SK-N-SH treated with all-trans-retinoic acid at 6 μM for 48 hours (cell line): ENCODE measurements at regions not wholly inside any gene's neighbourhood (a gene's known extent, or its start where the extent isn't known, plus 50 kb on each side); places are given as distances from the start of the nearest gene placed in this dataset.

Experiments
- ATAC-seq: fragments of 200-7000 bp; cut with Tn5 transposase; 3 replicates; pipeline ENCODE4 v1.9.1; 2020; ENCODE audit warnings: mild to moderate bottlenecking, moderate library complexity
- ARNTL ChIP-seq: fragments of 450-650 bp; formaldehyde crosslinking; IDR thresholded peaks from 2 replicates; pipeline ENCODE4 v1.5.0; 2020; ENCODE audit warnings: low read depth, mild to moderate bottlenecking, moderate library complexity, borderline replicate concordance
- BACH2 ChIP-seq: fragments of 250-450 bp; sonication (Bioruptor Pico); IDR thresholded peaks from 2 replicates; pipeline ENCODE4 v1.9.0; 2021; ENCODE audit warnings: mild to moderate bottlenecking, borderline replicate concordance
- CSDC2 ChIP-seq: fragments of 250-450 bp; sonication (Bioruptor Pico); IDR thresholded peaks from 2 replicates; pipeline ENCODE4 v1.5.0; 2020; ENCODE audit warnings: mild to moderate bottlenecking, moderate library complexity
- ESRRG ChIP-seq: fragments of 250-450 bp; sonication (Bioruptor Pico); IDR thresholded peaks from 2 replicates; pipeline ENCODE4 v1.6.1; 2021; ENCODE audit warnings: mild to moderate bottlenecking
- GLIS3 ChIP-seq: fragments of 250-450 bp; sonication (Bioruptor Pico); IDR thresholded peaks from 2 replicates; pipeline ENCODE4 v1.5.0; 2020; ENCODE audit warnings: mild to moderate bottlenecking, moderate library complexity
- ISL1 ChIP-seq: fragments of 250-450 bp; sonication (Bioruptor Pico); IDR thresholded peaks from 2 replicates; pipeline ENCODE4 v2.1.2; 2022; ENCODE audit warnings: mild to moderate bottlenecking, moderate library complexity
- OSR1 ChIP-seq: fragments of 250-450 bp; sonication (Bioruptor Pico); IDR thresholded peaks from 2 replicates; pipeline ENCODE4 v1.8.0; 2022; ENCODE audit warnings: moderate library complexity, mild to moderate bottlenecking, inconsistent platforms
- PPARA ChIP-seq: fragments of 250-450 bp; sonication (Bioruptor Pico); IDR thresholded peaks from 2 replicates; pipeline ENCODE4 v1.5.0; 2020; ENCODE audit warnings: mild to moderate bottlenecking, borderline replicate concordance
- RARB ChIP-seq: fragments of 250-450 bp; sonication (Bioruptor Pico); IDR thresholded peaks from 2 replicates; pipeline ENCODE4 v1.8.0; 2021; ENCODE audit warnings: mild to moderate bottlenecking, moderate library complexity
- SNAI2 ChIP-seq: fragments of 250-450 bp; sonication (Bioruptor Pico); IDR thresholded peaks from 2 replicates; pipeline ENCODE4 v1.5.0; 2020; ENCODE audit warnings: mild to moderate bottlenecking, moderate library complexity
- TCF4 ChIP-seq: fragments of 250-450 bp; sonication (Bioruptor Pico); IDR thresholded peaks from 2 replicates; pipeline ENCODE4 v1.8.0; 2021; ENCODE audit warnings: mild to moderate bottlenecking, moderate library complexity, borderline replicate concordance
- TOX ChIP-seq: fragments of 250-450 bp; sonication (Bioruptor Pico); IDR thresholded peaks from 2 replicates; pipeline ENCODE4 v1.8.0; 2021; ENCODE audit warnings: mild to moderate bottlenecking, moderate library complexity, borderline replicate concordance
- ZC3H10 ChIP-seq: fragments of 250-450 bp; sonication (Bioruptor Pico); IDR thresholded peaks from 2 replicates; pipeline ENCODE4 v1.5.1; 2021; ENCODE audit warnings: mild to moderate bottlenecking, moderate library complexity
- ZFP3 ChIP-seq: fragments of 250-450 bp; sonication (Bioruptor Pico); IDR thresholded peaks from 2 replicates; pipeline ENCODE4 v1.5.0; 2020; ENCODE audit warnings: mild to moderate bottlenecking, moderate library complexity
- ZFP30 ChIP-seq: fragments of 450-650 bp; formaldehyde crosslinking; IDR thresholded peaks from 2 replicates; pipeline ENCODE4 v1.5.0; 2022; ENCODE audit warnings: mild to moderate bottlenecking, moderate library complexity
- ZNF565 ChIP-seq: fragments of 450-650 bp; formaldehyde crosslinking; conservative IDR thresholded peaks from 2 replicates; pipeline ENCODE4 v1.5.0; 2020; ENCODE audit warnings: low read depth, mild to moderate bottlenecking, moderate library complexity
- ZNF70 ChIP-seq: fragments of 450-650 bp; formaldehyde crosslinking; IDR thresholded peaks from 2 replicates; pipeline ENCODE4 v1.5.0; 2020; ENCODE audit warnings: mild to moderate bottlenecking, moderate library complexity
- ZNF8 ChIP-seq: fragments of 450-650 bp; formaldehyde crosslinking; IDR thresholded peaks from 2 replicates; pipeline ENCODE4 v1.5.0; 2020; ENCODE audit warnings: mild to moderate bottlenecking, moderate library complexity
- TF ChIP-seq, protein P1 (sequence below): fragments of 250-450 bp; sonication (Bioruptor Pico); IDR thresholded peaks from 2 replicates; pipeline ENCODE4 v1.8.0; 2020; ENCODE audit warnings: mild to moderate bottlenecking, moderate library complexity, borderline replicate concordance
- TF ChIP-seq, protein P2 (sequence below): fragments of 250-450 bp; sonication (Bioruptor Pico); IDR thresholded peaks from 2 replicates; pipeline ENCODE4 v1.8.0; 2021; ENCODE audit warnings: low read depth, mild to moderate bottlenecking, moderate library complexity, borderline replicate concordance
- TF ChIP-seq, protein P3 (sequence below): fragments of 250-450 bp; sonication (Bioruptor Pico); IDR thresholded peaks from 2 replicates; pipeline ENCODE4 v1.5.1; 2021; ENCODE audit warnings: mild to moderate bottlenecking, moderate library complexity
- TF ChIP-seq, protein P4 (sequence below): fragments of 250-450 bp; sonication (Bioruptor Pico); IDR thresholded peaks from 2 replicates; pipeline ENCODE4 v1.5.0; 2020; ENCODE audit warnings: mild to moderate bottlenecking, moderate library complexity

DNA sequence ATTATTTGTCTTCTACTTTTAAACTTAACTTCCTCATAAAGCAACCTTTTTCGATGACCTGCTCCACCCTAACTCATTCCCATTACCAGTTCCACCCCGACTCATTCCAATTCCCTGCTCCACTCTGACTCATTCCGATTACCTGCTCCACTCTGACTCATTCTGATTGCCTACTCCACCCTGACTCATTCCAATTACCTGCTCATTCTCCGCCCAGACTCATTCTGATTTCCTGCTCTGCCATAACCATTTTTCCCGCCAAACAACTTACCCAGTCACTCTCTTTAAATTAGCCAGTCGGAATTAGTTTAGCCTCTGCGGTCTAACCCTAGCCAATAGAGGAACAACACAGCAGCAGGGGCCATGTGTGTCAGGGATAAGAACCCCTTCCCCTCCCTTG lies 249.1 kb downstream of the DPY19L2 start:
- no peak for ATAC-seq
- TF ChIP-seq, protein P1, sequence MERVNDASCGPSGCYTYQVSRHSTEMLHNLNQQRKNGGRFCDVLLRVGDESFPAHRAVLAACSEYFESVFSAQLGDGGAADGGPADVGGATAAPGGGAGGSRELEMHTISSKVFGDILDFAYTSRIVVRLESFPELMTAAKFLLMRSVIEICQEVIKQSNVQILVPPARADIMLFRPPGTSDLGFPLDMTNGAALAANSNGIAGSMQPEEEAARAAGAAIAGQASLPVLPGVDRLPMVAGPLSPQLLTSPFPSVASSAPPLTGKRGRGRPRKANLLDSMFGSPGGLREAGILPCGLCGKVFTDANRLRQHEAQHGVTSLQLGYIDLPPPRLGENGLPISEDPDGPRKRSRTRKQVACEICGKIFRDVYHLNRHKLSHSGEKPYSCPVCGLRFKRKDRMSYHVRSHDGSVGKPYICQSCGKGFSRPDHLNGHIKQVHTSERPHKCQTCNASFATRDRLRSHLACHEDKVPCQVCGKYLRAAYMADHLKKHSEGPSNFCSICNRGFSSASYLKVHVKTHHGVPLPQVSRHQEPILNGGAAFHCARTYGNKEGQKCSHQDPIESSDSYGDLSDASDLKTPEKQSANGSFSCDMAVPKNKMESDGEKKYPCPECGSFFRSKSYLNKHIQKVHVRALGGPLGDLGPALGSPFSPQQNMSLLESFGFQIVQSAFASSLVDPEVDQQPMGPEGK (CRISPR knock-in tag): no peak
- no peak for TF ChIP-seq ARNTL (CRISPR knock-in tag)
- TF ChIP-seq, protein P2, sequence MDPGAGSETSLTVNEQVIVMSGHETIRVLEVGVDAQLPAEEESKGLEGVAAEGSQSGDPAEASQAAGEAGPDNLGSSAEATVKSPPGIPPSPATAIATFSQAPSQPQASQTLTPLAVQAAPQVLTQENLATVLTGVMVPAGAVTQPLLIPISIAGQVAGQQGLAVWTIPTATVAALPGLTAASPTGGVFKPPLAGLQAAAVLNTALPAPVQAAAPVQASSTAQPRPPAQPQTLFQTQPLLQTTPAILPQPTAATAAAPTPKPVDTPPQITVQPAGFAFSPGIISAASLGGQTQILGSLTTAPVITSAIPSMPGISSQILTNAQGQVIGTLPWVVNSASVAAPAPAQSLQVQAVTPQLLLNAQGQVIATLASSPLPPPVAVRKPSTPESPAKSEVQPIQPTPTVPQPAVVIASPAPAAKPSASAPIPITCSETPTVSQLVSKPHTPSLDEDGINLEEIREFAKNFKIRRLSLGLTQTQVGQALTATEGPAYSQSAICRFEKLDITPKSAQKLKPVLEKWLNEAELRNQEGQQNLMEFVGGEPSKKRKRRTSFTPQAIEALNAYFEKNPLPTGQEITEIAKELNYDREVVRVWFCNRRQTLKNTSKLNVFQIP (CRISPR knock-in tag): no peak
- no peak for TF ChIP-seq GLIS3 (CRISPR knock-in tag)
- no peak for TF ChIP-seq OSR1 (CRISPR knock-in tag)
- TF ChIP-seq, protein P3, sequence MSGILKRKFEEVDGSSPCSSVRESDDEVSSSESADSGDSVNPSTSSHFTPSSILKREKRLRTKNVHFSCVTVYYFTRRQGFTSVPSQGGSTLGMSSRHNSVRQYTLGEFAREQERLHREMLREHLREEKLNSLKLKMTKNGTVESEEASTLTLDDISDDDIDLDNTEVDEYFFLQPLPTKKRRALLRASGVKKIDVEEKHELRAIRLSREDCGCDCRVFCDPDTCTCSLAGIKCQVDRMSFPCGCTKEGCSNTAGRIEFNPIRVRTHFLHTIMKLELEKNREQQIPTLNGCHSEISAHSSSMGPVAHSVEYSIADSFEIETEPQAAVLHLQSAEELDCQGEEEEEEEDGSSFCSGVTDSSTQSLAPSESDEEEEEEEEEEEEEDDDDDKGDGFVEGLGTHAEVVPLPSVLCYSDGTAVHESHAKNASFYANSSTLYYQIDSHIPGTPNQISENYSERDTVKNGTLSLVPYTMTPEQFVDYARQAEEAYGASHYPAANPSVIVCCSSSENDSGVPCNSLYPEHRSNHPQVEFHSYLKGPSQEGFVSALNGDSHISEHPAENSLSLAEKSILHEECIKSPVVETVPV (CRISPR knock-in tag): no peak
- TF ChIP-seq TOX: no peak
- no peak for TF ChIP-seq ZFP30

DNA sequence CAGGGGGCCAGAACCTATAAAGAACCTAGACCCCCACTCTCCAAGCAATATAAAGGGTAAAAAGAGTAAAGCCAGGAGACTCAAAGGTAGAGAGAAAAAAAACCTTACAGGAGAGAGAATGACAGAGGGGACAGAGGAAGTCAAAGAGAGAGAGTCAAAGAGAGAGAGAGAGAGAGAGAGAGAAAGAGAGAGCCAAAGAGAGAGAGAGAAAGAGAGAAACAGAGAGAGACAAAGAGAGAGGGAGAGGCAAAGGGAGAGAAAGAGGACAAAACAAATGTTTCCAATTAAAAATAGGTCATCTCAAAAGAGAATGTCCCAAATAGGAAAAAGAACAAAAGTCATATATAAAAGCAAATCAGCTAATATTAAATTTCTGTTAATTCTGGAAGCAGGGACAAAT lies 251.5 kb downstream of the DPY19L2 start:
- no peak for ATAC-seq
- TF ChIP-seq OSR1 (CRISPR knock-in tag): no peak
- TF ChIP-seq TOX: no peak
- no peak for TF ChIP-seq ARNTL (CRISPR knock-in tag)
- TF ChIP-seq SNAI2: no peak
- no peak for TF ChIP-seq CSDC2 (CRISPR knock-in tag)
- TF ChIP-seq, protein P3 (CRISPR knock-in tag): no peak

DNA sequence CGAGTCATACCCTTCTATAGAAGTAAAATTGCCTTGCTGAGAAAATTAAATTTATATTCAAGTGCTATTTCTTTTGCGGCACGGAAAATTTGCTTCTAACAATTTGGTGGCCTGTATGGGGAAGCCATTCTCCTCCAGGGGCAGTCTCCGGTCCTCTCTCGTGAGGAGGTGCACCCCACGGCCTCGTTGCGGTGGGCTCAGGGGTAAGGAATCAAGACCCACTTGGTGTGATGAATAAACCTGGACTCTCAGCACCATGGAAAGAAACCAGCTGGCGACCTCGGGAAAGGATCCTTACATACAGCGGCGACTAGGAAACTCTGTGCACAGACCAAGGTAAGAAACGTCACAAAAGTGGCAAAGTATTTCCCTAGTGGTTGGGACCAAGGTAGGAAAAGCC lies 252.9 kb downstream of the DPY19L2 start:
- TF ChIP-seq ZNF8 (CRISPR knock-in tag) (no peak), BACH2 (CRISPR knock-in tag) (no peak), ARNTL (CRISPR knock-in tag) (no peak), TOX (no peak), ZC3H10 (no peak), ZFP3 (no peak), PPARA (no peak), ZNF70 (CRISPR knock-in tag) (no peak), RARB (CRISPR knock-in tag) (no peak), CSDC2 (CRISPR knock-in tag) (no peak), ESRRG (no peak), TCF4 (no peak), ZNF565 (CRISPR knock-in tag) (no peak), ISL1 (CRISPR knock-in tag) (no peak), ZFP30 (no peak), SNAI2 (no peak)
- TF ChIP-seq, protein P1 (CRISPR knock-in tag): no peak
- TF ChIP-seq, protein P4, sequence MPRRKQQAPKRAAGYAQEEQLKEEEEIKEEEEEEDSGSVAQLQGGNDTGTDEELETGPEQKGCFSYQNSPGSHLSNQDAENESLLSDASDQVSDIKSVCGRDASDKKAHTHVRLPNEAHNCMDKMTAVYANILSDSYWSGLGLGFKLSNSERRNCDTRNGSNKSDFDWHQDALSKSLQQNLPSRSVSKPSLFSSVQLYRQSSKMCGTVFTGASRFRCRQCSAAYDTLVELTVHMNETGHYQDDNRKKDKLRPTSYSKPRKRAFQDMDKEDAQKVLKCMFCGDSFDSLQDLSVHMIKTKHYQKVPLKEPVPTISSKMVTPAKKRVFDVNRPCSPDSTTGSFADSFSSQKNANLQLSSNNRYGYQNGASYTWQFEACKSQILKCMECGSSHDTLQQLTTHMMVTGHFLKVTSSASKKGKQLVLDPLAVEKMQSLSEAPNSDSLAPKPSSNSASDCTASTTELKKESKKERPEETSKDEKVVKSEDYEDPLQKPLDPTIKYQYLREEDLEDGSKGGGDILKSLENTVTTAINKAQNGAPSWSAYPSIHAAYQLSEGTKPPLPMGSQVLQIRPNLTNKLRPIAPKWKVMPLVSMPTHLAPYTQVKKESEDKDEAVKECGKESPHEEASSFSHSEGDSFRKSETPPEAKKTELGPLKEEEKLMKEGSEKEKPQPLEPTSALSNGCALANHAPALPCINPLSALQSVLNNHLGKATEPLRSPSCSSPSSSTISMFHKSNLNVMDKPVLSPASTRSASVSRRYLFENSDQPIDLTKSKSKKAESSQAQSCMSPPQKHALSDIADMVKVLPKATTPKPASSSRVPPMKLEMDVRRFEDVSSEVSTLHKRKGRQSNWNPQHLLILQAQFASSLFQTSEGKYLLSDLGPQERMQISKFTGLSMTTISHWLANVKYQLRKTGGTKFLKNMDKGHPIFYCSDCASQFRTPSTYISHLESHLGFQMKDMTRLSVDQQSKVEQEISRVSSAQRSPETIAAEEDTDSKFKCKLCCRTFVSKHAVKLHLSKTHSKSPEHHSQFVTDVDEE: no peak
- TF ChIP-seq, protein P3 (CRISPR knock-in tag): no peak
- TF ChIP-seq, protein P2 (CRISPR knock-in tag): no peak
- no peak for ATAC-seq
